Fibroblast of the aortic adventitia (primary cell): ENCODE measurements at regions not wholly inside any gene's neighbourhood (a gene's known extent, or its start where the extent isn't known, plus 50 kb on each side); places are given as distances from the start of the nearest gene placed in this dataset.

Source experiments
- DNase-seq: peaks from one replicate; pipeline ENCODE4 v3.0.0-alpha.2; 2010; ENCODE audit warnings: low read depth
- H3K4me3 ChIP-seq: 2 replicates; pipeline ENCODE4 v1.5.1; 2011; ENCODE audit warnings: low read depth, mild to moderate bottlenecking, control low read depth, low read length, moderate library complexity
- TF ChIP-seq, protein P1 (sequence below): IDR thresholded peaks from 2 replicates; pipeline ENCODE4 v1.5.1; 2011; ENCODE audit warnings: mild to moderate bottlenecking, low read length, control low read depth, inconsistent platforms; ENCODE audit not compliant: insufficient read depth

- TF ChIP-seq, protein P1, sequence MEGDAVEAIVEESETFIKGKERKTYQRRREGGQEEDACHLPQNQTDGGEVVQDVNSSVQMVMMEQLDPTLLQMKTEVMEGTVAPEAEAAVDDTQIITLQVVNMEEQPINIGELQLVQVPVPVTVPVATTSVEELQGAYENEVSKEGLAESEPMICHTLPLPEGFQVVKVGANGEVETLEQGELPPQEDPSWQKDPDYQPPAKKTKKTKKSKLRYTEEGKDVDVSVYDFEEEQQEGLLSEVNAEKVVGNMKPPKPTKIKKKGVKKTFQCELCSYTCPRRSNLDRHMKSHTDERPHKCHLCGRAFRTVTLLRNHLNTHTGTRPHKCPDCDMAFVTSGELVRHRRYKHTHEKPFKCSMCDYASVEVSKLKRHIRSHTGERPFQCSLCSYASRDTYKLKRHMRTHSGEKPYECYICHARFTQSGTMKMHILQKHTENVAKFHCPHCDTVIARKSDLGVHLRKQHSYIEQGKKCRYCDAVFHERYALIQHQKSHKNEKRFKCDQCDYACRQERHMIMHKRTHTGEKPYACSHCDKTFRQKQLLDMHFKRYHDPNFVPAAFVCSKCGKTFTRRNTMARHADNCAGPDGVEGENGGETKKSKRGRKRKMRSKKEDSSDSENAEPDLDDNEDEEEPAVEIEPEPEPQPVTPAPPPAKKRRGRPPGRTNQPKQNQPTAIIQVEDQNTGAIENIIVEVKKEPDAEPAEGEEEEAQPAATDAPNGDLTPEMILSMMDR: no peak
- peak; percentile 71 for DNase-seq
- no peak overlapping the region for H3K4me3 ChIP-seq
These were observed 232.1 kb upstream of the STK17B start for GRCh38 chr2:196403471-196403870.

GRCh38 chr2:196404276-196404675 lies 232.9 kb upstream of the STK17B start:
- peak; percentile 32 for DNase-seq
- TF ChIP-seq, protein P1: no peak
- no peak overlapping the region for H3K4me3 ChIP-seq

DNA sequence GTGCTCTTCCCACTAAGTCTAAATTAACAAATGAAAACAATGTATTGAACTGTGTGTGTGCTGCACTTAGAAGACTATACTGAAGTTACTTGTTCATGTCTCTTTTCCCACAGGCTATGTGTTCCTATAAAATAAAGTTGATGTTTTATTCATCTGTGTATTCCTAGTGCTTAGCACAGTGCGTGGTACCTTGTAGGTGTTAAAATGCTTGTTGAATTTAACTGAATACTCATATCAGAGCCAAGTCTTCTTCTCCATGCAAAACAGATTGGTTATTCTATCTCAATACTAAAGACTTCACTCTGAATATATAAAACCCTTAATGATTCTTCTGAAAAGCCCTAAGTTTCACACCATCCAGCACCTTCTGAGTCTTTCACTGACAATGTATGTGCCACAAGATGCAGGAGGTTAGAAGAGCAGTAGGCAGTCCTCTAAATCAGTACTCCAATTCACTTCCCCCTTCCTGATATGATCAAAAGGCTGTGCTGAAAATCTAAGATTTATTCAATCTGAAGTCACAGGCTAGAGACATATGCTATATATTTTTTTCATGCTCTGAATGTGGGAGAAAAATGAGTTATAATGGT lies 231.7 kb upstream of the CCDC150 start:
- DNase-seq: no peak
- TF ChIP-seq, protein P1: no peak
- H3K4me3 ChIP-seq: no peak overlapping the region

GRCh38 chr2:196409376-196409775 lies 230.1 kb upstream of the CCDC150 start:
- TF ChIP-seq, protein P1: no peak
- peak; percentile 27 for DNase-seq
- H3K4me3 ChIP-seq: no peak overlapping the region

DNA sequence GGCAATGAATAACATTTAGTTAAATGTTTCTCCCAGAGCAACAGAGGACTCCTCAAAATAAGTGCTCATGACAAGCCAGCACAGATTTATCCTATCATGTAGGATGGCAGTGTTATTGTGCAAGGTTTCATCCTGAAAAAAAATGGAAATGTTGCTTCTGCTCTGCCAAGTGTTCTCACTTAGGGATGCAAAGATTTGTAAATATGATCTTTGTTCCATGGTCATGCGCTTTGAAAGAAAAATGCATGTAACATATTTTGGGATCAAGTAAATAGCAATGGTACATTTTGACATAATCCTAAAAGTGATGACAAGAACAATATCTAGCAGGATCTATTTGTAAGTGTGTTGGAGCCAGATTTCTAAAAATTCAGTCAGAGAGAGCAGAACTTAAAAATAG lies 229.5 kb upstream of the CCDC150 start:
- no peak overlapping the region for H3K4me3 ChIP-seq
- DNase-seq: peak; percentile 41
- TF ChIP-seq, protein P1: no peak

- no peak overlapping the region for H3K4me3 ChIP-seq
- no peak for DNase-seq
- TF ChIP-seq, protein P1: no peak
These were observed 225.7 kb upstream of the CCDC150 start for GRCh38 chr2:196413821-196414274.

- TF ChIP-seq, protein P1: no peak
- no peak for DNase-seq
- no peak overlapping the region for H3K4me3 ChIP-seq
These were observed 224.1 kb upstream of the CCDC150 start for GRCh38 chr2:196415384-196415783.
